ENCODE measurements at regions not wholly inside any gene's neighbourhood (a gene's known extent, or its start where the extent isn't known, plus 50 kb on each side); places are given as distances from the start of the nearest gene placed in this dataset.

DNA sequence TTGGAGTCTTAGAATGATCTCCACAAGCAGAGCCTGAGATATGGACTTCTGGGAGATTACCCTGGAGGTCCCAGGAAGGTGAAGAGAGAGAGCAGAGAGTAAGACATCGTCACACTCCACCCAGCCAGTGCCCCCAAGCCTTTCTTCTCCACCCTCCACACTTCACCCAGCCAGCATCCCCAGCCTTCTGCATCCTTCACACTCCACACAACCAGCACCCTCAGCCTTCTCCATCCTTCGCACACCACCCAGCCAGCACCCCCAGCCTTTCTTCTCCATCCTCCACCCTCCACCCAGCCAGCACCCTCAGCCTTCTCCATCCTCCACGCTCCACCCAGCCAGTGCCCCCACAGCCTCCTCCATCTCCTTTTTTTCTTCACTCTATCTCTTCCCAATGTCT, 603.9 kb upstream of the B3GAT1 start:
- TF ChIP-seq, protein P1, sequence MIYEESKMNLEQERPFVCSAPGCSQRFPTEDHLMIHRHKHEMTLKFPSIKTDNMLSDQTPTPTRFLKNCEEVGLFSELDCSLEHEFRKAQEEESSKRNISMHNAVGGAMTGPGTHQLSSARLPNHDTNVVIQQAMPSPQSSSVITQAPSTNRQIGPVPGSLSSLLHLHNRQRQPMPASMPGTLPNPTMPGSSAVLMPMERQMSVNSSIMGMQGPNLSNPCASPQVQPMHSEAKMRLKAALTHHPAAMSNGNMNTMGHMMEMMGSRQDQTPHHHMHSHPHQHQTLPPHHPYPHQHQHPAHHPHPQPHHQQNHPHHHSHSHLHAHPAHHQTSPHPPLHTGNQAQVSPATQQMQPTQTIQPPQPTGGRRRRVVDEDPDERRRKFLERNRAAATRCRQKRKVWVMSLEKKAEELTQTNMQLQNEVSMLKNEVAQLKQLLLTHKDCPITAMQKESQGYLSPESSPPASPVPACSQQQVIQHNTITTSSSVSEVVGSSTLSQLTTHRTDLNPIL (CRISPR knock-in tag; IDR thresholded peaks at IDR 0.05; ENCODE audit: low read depth), result no peak
- TF ChIP-seq ZC3H10 (CRISPR knock-in tag; IDR thresholded peaks at IDR 0.05) (no peak), ZNF70 (CRISPR knock-in tag; IDR thresholded peaks at IDR 0.05) (no peak)
- TF ChIP-seq, protein P2, sequence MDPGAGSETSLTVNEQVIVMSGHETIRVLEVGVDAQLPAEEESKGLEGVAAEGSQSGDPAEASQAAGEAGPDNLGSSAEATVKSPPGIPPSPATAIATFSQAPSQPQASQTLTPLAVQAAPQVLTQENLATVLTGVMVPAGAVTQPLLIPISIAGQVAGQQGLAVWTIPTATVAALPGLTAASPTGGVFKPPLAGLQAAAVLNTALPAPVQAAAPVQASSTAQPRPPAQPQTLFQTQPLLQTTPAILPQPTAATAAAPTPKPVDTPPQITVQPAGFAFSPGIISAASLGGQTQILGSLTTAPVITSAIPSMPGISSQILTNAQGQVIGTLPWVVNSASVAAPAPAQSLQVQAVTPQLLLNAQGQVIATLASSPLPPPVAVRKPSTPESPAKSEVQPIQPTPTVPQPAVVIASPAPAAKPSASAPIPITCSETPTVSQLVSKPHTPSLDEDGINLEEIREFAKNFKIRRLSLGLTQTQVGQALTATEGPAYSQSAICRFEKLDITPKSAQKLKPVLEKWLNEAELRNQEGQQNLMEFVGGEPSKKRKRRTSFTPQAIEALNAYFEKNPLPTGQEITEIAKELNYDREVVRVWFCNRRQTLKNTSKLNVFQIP (CRISPR knock-in tag; IDR thresholded peaks at IDR 0.05; ENCODE audit: borderline replicate concordance, low read depth), result no peak
